Central memory CD4-positive, alpha-beta T cell (primary cell): ENCODE measurements at regions not wholly inside any gene's neighbourhood (a gene's known extent, or its start where the extent isn't known, plus 50 kb on each side); places are given as distances from the start of the nearest gene placed in this dataset.
A peak's percentile ranks its signal among the peaks of the same experiment; 100 is the strongest.

Source experiments
- DNase-seq: peaks from one replicate; pipeline ENCODE4 v3.0.0; 2022

DNA sequence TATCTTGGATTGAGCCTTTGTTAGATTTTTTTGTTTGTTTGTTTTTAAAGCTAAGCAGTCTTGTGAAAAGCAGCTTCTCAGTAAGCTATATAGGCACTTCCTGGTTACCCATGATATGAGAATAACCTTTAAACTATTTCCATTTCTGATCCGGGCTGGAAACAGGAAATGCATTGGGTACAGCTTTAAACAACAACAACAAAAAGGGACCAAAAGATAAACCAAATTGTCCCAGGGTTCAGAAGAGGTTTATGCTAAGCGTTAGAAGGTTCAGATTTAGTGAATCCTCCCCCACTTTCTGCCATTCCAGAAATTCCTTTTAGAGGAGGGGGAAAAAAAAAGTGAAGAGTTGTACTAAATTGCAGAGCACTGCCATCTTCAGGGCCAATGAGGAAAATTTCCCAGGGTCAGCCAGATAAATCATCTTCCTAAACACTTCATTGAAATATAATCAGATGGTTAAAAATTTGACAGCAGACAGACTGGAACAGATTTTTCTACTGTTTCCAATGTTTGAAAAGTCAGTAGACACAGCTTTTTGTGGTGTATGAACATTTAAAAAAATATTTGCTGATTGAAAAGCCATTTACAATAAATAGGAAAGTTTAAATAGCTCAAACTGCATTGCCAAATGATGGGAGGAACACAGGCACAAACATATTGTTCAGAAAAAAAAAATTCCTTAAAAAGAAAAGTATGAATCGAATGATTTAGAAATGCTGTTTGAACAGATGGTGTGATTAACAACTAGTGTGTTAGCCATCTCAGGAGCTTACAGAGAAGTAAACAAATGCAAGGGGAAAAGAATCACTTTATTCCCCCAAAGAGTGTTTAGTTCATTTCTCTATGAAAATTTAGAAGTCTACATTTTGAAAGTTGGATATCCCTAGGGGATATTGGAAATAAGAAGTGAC is 189.9 kb upstream of the TANK start:
- DNase-seq, result peak; percentile 14

- no peak for DNase-seq
These were observed 186.2 kb upstream of the TANK start for GRCh38 chr2:160973991-160974390.

- no peak for DNase-seq
These were observed 185.4 kb upstream of the TANK start for GRCh38 chr2:160974803-160975202.

DNA sequence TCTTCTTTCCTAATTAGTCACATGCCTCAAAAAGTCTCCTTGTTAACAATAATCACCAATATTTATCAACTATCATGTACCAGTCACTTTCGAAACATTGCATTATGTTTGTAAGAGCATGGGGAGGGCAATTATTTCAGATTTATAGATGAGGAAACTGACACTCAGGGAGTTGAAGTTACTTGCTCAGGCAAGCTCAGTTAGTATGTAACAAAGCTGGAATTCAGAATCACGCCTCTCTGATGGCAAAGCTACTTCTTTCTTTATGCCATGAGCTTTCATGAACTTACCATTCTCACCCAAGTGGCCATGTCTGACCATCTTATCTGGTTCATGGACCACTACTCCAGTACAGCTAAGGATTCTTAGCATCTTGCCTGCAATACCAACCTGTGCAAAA is 183.4 kb upstream of the TANK start:
- DNase-seq, result no peak

- DNase-seq, result no peak
These were observed 182.9 kb upstream of the TANK start for GRCh38 chr2:160977376-160977775.

DNA sequence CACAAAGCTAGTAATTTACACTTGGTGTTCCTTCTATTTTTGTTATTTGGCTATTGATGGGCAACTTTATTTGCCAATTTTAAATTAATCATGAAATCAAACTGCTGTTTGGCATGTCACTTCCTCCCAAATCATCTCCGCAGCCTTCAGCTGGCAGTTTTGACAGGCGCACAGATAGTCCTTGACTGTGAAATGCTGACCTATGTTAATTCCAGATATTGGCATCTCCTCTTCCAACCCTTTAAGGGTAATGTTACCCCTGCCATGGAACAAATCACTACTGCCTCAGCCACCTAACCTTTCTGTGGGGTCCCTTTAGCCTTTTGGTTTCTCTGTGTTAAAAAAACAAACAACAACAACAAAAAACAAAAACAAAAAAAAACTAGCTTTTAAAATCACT is 182.4 kb upstream of the TANK start:
- DNase-seq, result no peak

GRCh38 chr2:160984426-160985077 is 175.7 kb upstream of the TANK start:
- DNase-seq, result no peak

DNA sequence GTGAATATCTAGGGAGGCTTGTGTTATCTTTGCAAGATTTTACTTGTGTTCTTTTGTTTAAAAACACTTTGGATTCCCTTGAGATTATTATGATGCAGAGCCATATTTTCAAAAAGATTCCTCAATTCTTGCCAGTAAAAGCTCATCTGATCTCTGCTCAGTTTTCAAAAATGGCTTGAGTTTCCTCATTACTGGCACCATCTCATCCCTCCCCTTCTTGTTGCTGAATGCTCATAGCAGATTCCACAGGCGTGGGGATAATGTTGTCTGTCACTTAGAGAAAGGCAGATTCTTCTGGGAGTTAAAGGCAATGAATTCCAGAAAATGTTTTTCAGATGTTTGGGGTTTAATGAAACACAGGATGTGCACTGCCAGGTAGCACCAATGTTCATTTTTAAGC is 170.4 kb upstream of the TANK start:
- no peak for DNase-seq

DNA sequence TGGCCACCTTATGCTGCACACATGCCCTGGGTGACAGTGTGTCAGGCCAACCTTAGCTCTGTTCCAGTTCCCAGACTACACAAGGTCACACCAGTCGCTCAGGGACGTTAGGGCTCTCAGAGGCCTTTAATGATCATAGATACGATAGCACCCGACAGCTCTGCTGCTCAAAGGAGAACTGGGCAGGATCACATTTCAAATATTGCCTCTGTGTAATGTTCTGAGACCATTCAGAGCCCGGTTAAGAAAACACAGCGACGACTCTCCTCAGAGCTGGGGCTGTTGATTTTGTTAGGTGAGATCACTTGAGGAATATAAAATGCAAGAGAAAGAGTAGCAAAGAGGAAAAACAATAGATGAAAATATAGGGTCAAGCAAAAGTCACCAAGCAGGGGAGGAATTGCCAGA is 166.6 kb upstream of the TANK start:
- no peak for DNase-seq

- peak; percentile 76 for DNase-seq
These were observed 165.9 kb upstream of the TANK start for GRCh38 chr2:160994141-160995002.

DNA sequence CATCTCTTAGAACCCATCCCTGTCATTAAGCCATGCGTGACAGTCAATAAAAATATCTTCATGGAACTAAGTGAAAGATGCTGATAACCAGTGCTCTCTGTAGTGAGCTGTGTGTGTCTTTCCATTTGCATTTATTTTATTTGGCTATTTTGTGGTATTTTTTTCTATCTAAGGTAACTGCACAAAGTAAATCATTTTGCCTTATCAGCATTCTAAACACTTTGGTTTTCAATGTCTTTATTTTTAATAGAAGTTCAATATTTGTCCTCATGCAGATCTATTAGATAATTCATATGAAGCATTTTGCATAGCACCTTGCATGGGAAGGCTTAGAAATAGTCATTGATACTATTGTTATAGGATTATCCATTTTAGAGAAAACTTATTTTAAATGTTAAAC is 163.6 kb upstream of the TANK start:
- no peak for DNase-seq

- no peak for DNase-seq
These were observed 155.8 kb upstream of the TANK start for GRCh38 chr2:161004379-161004778.

- no peak for DNase-seq
These were observed 155.1 kb upstream of the TANK start for GRCh38 chr2:161005170-161005569.

DNA sequence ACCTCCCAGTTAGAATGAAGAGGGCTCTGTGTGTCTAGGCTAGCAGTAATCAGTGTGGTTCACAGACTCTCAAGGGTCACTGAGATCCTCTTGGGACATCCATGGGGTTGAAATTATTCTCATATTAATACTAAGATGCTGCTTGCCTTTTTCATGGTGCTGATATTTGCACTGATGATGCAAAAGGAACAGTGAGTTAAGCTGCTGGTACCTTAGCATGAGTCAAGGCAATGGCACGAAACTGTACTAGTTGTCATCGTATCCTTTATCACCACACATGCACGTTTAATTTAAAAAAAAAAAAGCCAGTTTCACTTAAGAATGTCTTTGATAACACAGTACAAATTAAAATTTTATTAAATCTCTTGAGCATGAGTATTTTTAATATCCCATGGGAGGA is 151.9 kb upstream of the TANK start:
- DNase-seq, result no peak

- no peak for DNase-seq
These were observed 149.7 kb upstream of the TANK start for GRCh38 chr2:161010503-161011015.

DNA sequence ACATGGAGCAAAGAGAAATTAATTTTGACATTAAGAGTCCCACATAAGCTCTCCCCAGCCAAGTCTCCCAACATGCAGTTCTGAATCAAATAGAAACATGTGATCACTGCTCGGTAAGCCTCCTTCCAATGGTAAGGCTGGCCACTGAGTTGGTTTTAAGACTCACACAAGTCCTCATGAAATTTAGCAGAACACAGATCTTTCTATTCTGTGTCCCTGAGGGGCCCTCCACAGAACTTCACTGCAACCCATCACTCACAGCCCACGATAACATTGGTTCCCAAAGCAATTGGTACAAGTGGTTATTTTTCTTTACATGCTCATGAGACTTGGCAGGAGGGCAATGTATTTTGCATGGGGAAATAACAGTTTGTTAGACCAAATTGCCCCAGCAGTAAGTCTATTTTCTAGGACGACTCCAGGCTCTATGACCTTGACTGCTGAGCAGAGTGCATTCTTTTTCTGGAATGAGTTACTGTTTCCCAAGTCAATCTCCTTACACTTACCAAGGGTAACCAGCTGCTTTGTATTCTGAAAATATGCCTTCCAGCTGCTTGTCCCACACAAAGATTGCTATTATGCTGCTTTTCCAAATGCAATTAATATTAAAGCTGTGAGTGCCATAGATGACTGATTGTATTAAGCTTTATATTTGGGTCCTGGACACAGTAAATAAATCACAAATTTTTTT is 142.3 kb upstream of the TANK start:
- DNase-seq, result no peak

DNA sequence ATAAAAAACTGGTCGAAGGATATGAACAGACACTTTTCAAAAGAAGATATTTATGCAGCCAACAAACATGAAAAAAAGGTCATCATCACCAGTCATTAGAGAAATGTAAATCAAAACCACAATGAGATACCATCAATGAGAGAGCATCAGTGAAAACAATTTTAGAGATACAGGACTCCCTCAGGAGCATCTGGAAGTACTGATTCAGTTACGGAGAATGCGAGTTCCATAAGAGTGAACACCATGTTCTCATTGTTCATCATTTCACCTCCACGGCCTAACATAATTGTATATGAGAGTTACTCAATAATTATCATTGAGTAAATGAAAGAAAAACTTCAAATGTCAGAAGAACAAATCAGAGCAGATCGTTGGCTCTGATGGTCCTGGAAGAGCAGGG is 140.9 kb upstream of the TANK start:
- no peak for DNase-seq

GRCh38 chr2:161020437-161020836 is 139.8 kb upstream of the TANK start:
- no peak for DNase-seq

DNA sequence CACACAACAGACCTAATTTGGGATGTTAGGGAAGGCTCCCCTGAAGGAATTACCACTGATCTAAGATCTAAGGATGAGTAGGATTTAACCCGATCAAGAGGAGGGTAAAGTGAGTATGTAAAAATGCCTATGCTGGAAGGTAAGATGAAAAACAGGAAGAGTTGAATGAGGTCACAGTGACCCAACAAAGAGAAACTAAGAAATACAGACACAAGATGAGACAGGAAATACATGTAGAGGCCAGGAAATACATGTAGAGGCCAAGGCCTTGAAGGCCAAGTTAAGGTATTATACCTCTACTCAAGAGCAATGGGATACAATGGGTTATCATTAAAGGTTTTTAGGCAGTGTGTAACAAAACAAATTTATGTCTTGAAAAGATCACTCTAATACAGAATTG is 131.6 kb upstream of the TANK start:
- DNase-seq, result no peak

- DNase-seq, result no peak
These were observed 130.9 kb upstream of the TANK start for GRCh38 chr2:161029321-161029720.

DNA sequence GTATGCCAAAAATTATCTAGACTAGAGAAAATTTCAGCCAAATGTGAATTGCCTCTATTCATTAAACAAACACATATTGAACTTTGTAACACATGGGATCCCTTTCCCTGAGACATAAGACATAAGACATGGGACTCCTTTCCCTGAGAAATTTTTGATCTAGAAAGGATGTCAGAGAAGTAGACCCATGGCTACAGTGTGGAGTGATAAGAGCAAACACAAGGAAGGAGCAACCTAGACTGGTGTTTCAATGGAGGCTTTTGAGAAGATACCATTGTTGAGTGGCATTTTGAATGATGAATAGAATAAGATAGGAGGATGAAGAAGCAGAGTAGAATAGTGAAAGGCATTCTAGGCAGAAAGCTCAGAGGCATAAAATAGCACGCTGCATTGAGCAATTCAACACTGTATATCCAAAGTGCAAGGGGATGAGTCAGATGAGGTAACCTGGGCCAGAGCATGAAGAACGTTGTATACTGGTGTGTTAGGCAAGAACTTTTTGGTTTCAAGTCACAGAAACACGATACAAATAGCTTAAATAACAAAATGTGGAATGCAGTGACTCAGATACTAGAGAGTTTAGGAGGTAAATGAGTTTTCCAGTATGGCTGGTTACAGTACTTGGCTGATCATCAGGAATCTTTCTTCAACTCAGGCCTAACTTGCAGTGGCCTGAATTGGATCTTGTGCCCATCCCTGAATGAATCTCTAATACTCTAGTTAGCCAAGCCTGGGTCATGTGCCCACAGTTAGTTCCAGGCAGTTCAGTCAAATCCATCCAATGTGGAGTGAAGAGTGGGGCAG is 129.8 kb upstream of the TANK start:
- no peak for DNase-seq

DNA sequence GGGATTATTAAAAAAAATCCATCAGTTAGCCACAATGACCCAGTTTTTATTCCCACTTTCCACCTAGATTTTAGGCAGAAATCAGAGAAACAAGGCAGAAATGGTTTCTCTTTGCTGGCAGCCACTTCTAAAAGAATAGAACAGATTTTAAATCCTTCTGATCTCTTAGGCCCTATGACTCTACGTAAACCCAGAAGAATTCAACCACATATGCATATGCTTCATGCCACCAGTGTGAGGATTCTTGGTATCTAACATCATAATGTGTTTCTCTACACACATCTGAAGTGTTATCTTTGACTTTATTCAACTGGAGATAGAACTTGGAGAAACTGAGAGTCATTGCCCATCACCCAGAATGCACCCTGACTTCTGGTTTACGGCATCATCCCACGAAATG is 128.7 kb upstream of the TANK start:
- no peak for DNase-seq
